ENCODE measurements at regions not wholly inside any gene's neighbourhood (a gene's known extent, or its start where the extent isn't known, plus 50 kb on each side); places are given as distances from the start of the nearest gene placed in this dataset.

DNA sequence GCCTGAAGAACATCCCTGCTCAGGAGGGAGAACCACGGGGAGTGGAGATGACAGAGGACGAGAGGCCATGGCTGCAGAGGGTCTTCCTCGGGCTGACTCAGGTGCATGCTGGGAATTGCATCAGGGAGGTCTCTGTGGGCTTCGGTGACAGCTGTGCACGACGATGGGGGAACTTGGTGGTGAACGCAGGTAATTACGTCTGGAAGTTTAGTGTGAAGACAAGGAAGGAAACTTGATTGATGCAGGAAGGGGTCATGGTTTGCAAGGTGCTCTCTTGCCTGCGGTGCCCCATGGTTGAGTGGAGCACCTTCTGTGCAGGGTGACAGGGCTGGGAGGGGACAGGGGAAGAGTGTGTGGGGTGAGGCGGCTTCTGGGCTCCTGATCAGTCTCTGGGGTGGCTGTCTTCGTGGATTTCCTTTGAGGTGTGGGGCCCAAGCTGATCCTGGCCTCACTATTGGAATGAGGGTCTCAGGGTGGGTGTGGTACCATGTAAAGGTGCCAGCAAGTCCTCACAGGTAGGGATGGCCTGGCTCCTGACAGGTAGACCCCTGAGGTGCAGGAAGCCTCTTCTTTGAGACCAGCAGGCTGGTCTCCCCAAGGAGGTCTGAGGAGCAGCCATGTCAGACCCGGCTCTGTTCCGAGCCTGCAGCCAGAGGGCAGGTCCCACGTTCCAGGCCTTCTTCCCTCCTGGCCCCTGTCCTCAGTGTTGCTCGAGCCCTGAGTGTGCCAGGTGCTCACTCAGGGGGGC, 1020.1 kb downstream of the TBC1D22A start:
- no peak for ATAC-seq (ENCODE audit: insufficient number of reproducible peaks, low FRiP score, low read depth)
- Histone ChIP-seq H3K4me1 (ENCODE audit: control insufficient read depth in 1 of 2, low read depth in 2 of 2) (no peaks in the 10 kb centered on the region), H3K4me3 (no peak overlapping the region), H3K36me3 (no peaks in the 10 kb centered on the region), H3K27ac (no peak overlapping the region), H3K9me3 (peaks cover 5% of the 10 kb centered on the region), H3K27me3 (replicated peaks; ENCODE audit: insufficient read depth) (no peaks in the 10 kb centered on the region)
- no peak for DNase-seq (ENCODE audit: low spot score)
- TF ChIP-seq CTCF (IDR thresholded peaks at IDR 0.05): no peak

DNA sequence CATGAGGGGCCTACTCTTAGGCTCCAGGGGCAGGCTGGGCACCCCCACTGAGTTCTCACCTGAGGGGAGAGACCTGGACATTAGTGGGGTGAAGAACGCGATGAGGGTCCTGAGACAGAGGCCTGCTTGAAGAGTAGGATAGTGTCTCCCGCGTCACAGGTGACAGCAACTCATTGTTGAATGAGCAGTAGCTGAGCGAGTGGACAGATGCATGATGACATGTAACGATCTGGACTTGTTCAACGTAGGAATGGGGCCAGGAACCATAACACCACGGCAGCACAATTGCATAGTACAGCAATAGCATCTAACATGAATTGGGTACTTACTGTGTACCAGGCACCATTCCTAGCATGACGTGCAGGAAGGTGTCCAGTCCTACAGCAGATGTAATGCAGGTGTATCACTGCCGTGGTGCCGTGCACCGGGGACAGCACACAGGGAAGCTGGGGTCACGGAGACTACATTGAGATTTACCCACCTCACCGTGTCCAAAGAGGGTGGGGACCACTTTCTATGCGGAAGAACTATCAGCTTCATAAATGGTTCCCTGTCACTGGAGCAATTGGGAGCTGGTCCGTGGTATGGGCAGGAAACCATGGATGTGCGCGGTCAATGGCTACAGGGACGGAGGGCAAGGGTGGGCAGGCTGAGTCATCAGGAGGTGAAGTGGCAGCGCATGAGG, 1019.1 kb downstream of the TBC1D22A start:
- no peaks in the 10 kb centered on the region for H3K36me3 ChIP-seq
- peaks cover 5% of the 10 kb centered on the region for H3K9me3 ChIP-seq
- no peaks in the 10 kb centered on the region for H3K4me1 ChIP-seq (ENCODE audit: control insufficient read depth in 1 of 2, low read depth in 2 of 2)
- no peak for TF ChIP-seq CTCF (IDR thresholded peaks at IDR 0.05)
- DNase-seq (ENCODE audit: low spot score) (no peak), ATAC-seq (ENCODE audit: insufficient number of reproducible peaks, low FRiP score, low read depth) (no peak)
- no peaks in the 10 kb centered on the region for H3K27me3 ChIP-seq (replicated peaks; ENCODE audit: insufficient read depth)
- H3K4me3 ChIP-seq: no peak overlapping the region
- H3K27ac ChIP-seq: no peak overlapping the region

DNA sequence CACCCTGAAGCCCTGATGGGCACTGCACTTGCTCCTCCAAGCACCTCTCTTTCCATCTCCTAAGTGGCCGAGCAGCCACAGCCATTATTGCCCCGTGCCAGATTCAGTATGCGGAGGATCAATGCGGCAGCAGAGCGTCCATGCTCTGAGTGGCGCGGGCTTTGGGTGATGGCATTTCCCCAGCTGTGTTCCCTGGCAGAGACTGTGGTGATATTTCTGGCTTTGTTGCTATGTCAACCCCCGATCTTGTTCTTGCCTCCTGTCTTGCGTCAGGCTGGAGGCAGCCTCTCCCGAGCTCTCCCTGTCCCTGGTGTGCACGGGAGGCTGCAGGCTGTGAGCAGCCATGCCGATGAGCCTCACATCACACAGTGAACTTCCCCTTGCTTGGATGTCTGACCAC, 1018.6 kb downstream of the TBC1D22A start:
- DNase-seq (ENCODE audit: low spot score) (no peak), ATAC-seq (ENCODE audit: insufficient number of reproducible peaks, low FRiP score, low read depth) (no peak)

DNA sequence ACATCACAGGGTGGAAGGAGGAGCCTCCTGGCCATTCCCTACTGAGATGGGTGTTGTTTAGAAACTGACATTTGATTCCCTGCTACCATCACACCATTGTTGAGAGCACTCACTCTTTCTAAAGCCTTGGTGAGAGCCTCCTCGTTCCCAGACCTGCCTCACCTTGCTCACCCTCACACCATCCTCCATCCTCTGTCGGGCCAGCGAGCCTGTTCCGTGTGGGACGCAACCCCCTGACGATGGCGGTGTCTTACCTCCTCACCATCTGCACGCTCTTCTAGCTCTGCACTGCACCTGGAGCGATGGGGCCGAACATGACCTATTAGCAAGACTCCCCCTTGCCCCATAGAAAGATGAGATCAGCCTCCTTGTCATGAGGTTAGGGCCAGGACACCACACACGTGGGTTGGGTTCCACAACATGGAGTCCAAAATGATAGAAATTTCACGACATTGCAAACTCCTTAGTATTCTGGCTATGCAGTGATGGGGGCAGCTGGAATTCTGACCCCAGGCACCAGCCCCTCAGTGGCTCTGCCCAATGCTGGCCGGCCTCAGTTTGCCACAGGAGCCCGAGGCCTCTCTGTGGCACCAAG, 1017.9 kb downstream of the TBC1D22A start:
- Histone ChIP-seq H3K27me3 (replicated peaks; ENCODE audit: insufficient read depth) (no peaks in the 10 kb centered on the region), H3K4me1 (ENCODE audit: control insufficient read depth in 1 of 2, low read depth in 2 of 2) (no peaks in the 10 kb centered on the region), H3K4me3 (no peak overlapping the region), H3K36me3 (no peaks in the 10 kb centered on the region), H3K9me3 (peaks cover 4% of the 10 kb centered on the region), H3K27ac (no peak overlapping the region)
- ATAC-seq (ENCODE audit: insufficient number of reproducible peaks, low FRiP score, low read depth): no peak
- DNase-seq (ENCODE audit: low spot score): no peak
- TF ChIP-seq CTCF (IDR thresholded peaks at IDR 0.05): no peak

More for the DNA sequence above, 1018.6 kb downstream of the TBC1D22A start:
- peaks cover 5% of the 10 kb centered on the region for H3K9me3 ChIP-seq
- H3K4me1 ChIP-seq (ENCODE audit: control insufficient read depth in 1 of 2, low read depth in 2 of 2): no peaks in the 10 kb centered on the region
- no peaks in the 10 kb centered on the region for H3K36me3 ChIP-seq
- H3K27me3 ChIP-seq (replicated peaks; ENCODE audit: insufficient read depth): no peaks in the 10 kb centered on the region
- no peak overlapping the region for H3K4me3 ChIP-seq
- no peak overlapping the region for H3K27ac ChIP-seq
- TF ChIP-seq CTCF (IDR thresholded peaks at IDR 0.05): no peak

GRCh38 chr22:47779474-47779873, 1017.0 kb downstream of the TBC1D22A start:
- H3K4me1 ChIP-seq (ENCODE audit: control insufficient read depth in 1 of 2, low read depth in 2 of 2): no peaks in the 10 kb centered on the region
- H3K27ac ChIP-seq: no peak overlapping the region
- no peak overlapping the region for H3K4me3 ChIP-seq

More at GRCh38 chr22:47779474-47779873, 1017.0 kb downstream of the TBC1D22A start:
- Histone ChIP-seq H3K27me3 (replicated peaks; ENCODE audit: insufficient read depth) (no peaks in the 10 kb centered on the region), H3K9me3 (no peaks in the 10 kb centered on the region), H3K36me3 (no peaks in the 10 kb centered on the region)
- ATAC-seq (ENCODE audit: insufficient number of reproducible peaks, low FRiP score, low read depth) (no peak), DNase-seq (ENCODE audit: low spot score) (no peak)
- no peak for TF ChIP-seq CTCF (IDR thresholded peaks at IDR 0.05)
